GM19328 (cell line): ENCODE measurements at regions not wholly inside any gene's neighbourhood (a gene's known extent, or its start where the extent isn't known, plus 50 kb on each side); places are given as distances from the start of the nearest gene placed in this dataset.

ENCODE experiments used
- ATAC-seq: cut with Tn5 transposase; IDR thresholded peaks from one replicate; pipeline ENCODE4 v1.9.1; 2021; ENCODE audit warnings: mild to moderate bottlenecking, moderate library complexity; ENCODE audit not compliant: unreplicated experiment

DNA sequence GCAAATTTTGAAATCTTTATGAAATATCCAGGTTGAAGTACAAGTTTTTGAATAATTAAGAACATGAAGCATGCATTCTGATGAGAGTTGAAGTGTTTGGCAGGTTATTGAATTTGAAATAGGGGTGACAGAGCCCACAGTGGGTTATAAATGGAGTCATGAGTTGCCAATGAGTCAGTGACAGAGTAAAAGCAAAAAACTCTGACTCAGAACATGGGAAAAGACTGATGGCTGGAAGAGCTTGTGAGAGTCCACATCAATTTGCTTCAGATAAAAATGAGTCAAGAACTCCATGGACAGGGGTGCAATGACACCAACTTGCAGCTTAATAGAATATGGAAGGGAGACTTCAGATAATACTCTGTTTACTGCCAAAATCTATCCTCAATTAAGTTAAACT, 105.3 kb downstream of the SLC6A15 start:
- no peak for ATAC-seq

DNA sequence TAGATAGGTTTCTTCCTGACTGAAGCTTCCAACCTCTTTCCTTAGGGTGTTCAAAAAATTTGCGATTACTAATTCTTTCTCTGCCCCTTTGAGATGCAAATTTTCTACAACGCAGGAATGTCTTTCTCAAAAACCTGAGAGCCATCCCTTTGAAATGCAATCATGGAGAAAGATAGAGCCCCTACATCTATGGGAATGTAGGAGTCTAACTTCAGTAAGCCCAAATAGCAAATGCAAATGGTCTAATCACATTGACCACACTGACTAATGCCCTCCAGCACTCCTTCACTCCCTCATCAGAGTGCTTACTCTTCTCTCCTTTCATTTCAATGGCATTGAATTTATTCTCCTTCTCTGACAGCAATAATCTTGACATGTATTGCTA, 107.1 kb downstream of the SLC6A15 start:
- ATAC-seq = no peak

DNA sequence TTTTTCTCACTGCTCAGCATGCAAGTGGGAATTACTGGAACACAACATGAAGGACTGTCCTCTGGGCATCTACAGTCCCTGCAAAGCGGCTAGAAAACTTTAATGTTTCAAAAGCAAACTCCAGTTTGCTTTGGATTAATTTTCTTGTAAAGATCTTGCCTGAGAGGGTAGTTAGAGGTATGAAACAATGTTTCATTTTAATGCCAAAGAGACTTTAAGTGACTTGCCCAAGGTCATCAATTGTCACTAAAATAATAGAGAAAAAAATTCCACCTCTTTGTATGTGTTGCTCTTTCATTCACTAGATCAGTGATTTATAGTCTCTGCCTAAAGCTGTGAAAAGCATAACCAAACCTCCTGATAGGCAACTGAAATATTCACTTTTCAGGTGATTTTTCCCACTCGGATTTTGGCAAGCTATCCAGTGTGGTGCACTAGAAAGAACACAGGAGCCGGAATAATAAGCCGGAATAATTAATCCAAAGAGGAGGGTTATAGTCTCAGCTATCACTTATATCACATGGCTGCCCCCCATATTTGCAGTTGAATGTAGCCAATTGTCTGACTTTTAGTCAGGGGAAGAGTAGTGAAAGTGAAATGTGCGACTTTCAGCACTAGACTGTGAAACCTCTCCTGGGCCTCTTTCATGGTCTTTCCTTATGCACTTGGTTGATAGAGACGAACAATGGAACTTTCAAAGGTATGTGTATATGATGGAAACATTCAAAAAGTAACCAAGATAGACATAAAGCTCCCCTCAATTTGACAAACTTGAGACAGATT, 107.7 kb downstream of the SLC6A15 start:
- no peak for ATAC-seq

DNA sequence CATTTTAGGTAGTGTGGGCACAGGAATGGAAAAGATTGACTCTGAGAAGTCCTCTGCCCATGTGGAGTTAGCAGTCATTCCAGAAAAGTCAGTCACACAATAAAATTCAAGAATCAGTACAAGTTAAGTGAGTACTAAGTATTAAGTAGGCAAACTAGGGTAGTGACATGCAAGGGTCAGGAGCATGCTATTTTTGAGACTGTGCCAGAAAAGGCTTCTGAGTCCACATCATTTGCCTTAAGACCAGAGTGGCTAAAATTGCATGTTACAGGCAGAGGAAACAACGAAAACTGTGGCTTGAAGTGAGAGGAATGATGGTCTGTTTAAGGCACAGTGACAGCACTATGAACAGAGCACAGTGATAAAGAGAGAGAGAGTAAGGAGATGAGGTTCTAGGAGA, 108.9 kb downstream of the SLC6A15 start:
- ATAC-seq = no peak

DNA sequence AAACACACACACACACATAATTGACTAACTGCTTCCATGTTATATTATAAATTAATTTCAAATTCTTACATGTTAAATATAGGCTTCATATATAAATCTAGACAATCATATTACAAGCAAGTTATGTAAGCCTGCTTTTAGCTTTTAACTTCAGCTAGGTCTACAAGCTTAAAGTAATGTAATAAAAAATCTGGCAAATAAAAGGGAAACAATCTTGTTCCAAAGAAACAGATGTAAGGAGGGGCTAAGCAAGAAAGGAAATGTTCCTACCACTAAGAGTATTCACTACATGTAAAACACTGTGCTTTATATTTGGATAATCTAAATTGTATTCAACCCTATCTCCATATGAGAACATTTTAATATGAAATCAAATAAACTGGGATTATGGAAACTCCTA, 110.4 kb downstream of the SLC6A15 start:
- ATAC-seq = no peak

DNA sequence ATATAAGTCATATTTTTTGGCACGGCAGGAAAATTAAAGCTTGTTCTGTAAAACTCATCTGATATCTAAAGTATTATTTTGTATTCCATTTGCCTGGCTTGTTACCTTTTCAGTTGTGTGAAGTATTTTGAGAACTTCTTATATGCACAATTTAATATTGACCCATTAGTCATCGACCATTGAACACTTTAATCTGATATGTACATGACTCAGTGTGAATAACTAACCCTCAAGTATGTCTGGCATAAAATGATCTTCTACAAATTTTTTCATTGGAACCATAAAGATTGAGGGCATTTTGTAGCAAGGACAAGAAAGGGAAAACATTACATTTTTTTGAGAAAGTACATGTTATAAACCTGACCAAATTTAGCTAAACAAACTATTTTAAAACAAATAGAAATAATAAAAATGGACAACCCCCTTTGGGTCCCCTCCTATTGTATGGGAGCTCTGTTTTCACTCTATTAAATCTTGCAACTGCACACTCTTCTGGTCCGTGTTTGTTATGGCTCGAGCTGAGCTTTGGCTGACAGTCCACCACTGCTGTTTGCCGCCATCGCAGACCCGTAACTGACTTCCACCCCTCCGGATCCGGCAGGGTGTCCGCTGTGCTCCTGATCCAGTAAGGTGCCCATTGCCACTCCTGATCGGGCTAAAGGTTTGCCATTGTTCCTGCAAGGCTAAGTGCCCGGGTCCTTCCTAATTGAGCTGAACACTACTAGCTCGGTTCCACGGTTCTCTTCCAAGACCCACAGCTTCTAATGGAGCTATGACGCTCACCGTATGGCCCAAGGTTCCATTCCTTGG, 118.8 kb downstream of the SLC6A15 start:
- no peak for ATAC-seq

DNA sequence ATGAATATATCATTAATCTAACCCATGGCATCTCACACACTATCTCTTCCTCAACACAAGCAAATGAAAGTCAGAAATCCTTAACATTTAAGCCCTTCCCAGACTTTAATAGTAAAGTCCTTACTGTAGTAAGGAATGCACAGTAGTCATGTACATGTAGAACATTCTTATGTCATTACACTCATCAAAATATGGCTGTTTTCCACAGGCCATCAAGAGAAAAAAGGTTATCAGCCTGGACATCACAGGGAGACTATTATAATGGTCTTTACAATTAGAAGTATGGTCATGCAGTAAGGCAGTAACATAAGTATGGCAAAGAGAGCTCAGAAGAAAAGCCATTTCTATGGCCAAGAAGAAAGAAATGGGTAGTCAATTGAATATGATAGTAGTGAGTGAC, 121.2 kb downstream of the SLC6A15 start:
- no peak for ATAC-seq

DNA sequence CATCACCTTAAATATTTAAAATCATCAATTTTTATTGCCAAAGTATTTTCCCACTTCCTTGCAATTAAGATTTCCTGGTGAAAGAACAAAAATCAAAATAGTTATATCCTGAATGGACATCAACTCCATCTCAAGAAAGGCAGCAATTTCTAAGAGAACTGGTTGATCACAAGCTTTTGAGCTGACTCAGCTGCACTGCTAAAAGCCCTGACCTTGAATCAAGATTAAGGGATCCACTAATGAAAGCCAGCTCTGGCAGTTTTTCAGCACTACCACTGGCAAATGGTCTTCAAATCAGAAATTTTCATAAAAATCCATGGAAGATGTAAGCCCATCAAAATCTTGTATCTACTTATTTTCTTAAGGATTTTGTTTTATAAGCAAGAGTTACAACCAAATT, 123.4 kb downstream of the SLC6A15 start:
- no peak for ATAC-seq

DNA sequence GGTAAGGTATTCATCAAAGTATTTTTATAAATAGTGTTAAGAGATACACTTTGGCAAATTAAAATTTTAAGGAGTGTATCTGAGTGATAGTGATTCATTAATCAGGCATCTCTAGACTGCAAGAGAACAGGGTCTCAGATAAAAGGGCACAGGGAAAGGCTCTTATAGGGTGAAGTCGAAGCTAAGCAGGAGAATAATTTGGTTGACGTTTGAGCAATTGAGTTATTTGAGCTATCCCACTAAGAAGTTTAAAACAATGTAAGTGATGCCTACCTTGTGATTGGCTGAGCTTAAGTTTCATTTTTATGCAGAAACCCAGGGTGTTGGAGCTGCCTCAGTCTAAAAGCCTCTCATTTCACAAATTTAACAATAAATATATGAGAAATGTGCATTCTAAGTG, 125.3 kb downstream of the SLC6A15 start:
- no peak for ATAC-seq

DNA sequence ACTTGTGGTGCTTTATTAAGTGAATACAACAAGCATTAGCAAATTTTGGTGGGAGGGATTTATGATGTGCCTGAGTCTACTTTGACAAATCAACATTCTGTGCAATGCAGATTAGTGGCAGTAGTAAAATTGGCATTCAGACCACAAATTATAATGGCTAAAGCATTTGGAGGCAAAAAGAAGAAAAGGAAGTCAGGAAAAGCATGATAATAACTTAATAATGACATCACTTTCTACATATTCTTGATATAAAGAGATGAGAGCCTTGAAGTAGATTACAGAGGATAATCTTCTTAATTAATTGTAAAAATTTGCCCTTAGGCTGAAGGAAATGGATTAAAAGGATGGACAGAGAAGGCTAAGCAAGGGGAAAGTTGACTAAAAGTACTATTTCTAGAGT, 126.0 kb downstream of the SLC6A15 start:
- no peak for ATAC-seq

DNA sequence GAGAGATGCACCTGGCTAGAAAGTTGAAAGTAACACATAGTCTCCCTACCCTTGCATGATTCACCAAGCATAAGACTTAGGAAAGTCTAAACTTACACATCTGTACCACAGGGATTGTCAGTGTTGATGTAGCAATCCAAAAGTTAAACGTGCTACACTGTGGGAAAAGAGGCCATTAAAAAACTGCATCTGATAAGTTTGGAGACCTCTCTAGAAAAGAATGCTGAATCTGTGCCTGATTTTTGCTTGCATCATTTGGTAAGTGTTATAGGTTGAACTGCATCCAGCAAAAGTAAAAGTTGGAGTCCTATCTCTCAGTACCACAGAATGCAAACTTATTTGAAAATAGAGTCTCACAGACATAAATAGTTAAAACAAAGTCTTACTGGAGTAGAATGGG, 126.6 kb downstream of the SLC6A15 start:
- ATAC-seq = no peak

DNA sequence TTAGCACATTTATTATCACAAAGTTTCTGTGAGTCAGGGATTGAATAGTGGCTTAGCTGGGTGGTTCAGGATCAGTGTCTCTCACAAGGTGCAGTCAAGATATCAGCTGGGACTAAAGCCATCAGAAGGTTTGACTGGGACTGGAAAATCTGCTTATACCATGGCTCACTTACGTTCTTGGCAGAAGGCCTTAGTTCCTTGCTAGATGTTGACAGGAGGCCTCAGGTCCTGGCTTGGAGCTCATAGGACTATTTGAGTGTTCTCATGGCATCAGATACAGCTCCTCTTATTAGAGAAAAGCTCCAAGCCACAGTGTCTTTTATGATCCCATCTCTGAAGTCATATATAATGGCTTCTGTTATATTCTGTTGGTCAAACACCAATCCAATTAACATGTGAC, 127.3 kb downstream of the SLC6A15 start:
- ATAC-seq = no peak

DNA sequence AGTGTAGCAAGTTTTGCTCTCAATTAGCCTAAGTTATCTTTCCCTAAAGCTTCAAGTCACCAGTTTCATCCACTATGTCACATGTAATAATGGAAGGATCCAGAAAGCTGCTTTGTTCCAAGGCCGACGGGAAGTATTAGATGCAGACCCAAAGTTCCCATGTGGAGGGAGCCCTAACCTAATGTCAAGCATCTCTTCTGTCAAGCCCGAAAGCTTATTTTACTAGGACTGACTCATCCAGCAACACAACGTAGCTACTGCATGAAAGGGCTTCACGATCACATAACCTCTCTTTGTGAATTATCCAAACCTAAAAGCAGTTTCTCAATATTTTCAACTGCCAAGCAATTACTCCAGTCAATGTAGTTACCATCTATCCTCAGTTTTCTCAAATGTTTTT, 133.4 kb downstream of the SLC6A15 start:
- no peak for ATAC-seq

DNA sequence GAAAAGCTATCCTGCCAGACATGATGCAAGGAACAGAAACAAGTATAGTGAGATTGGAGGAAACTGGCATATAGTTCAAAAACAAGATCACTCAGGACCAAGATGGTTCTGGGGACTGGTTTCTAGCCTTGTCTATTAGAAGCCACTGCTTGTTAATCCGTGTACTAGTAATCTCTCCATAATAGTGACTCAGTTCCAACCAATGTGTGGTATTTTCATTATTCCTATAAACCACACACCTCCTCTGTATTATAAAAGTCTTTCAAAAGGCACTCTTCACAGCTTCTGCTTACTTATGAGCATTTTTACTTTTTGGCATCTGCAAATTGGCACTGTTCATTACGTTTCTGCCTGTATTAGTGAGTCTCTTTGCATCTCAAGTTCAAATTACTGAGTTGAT, 140.3 kb downstream of the SLC6A15 start:
- no peak for ATAC-seq

DNA sequence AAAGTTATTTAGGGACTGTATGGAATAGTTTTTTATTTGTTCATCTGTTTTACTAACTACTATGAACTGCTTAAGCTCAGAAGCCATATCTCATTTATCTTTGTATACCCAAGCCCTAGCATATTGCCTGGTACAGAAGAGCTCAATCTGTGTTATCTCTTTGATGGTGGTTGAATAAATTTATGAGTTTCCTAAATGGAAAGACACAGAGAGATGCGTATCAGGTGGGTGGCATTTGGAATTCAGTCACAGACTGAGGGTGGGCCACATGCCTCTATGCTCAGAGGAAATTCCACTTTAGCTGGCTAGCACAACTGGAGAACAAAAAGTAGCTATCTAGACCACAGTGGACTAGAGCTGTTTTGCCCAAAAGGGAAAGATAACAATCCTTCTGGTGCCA, 145.5 kb downstream of the SLC6A15 start:
- ATAC-seq = no peak

DNA sequence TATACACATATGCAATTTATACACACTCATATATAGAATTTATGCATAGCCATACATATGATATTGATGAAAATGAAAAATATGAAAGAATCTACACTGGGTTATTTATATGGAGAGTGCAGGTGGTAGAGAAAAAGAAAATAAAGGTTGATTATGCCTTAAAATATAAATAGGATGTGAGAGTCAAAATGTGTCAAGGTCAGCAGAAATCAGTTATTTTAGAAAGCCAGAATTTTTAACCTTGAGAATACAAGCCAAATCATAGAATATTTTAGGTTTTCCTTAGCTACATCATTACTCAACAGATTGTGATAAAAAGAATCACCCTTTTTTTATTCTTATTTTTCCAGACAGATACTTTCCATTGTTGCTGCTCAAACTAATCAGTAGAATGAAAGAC, 146.2 kb downstream of the SLC6A15 start:
- ATAC-seq = no peak

DNA sequence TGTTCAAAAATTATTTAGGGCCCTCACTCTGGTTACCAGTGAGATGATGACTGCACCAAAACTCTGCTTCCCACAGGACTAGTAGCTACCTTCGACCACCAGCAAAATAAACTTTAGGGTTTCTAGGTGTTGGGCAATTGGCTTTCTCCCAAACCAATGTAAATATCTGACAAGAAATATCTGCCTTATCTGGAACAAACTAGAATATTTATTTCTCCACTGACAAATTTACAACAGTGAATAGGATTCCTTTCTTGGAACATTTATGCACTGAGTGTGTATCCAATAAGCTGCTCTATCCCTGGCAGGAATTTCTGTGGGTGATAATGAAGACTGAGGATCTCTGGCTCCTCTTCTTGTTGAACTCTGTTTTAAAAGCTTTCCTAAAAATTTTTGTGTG, 148.6 kb downstream of the SLC6A15 start:
- no peak for ATAC-seq

DNA sequence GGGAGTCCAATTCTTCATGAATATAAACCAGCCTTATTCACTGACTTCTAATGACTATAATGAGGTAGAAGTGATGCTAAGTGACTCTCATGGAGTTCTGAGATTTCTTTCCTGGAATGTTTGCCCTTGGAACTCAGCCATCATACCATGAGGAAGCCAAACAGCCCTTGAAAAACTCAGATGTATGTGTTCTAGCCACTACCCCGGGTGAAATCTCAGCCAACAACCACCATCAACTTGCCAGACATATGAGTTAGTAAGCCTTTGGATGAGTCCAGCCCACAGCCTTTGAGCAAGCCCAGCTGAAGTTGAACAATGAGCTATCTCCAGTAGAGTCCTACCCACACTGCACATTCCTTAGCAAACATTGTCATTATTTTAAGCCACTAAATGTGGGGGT, 149.5 kb downstream of the SLC6A15 start:
- ATAC-seq = no peak

DNA sequence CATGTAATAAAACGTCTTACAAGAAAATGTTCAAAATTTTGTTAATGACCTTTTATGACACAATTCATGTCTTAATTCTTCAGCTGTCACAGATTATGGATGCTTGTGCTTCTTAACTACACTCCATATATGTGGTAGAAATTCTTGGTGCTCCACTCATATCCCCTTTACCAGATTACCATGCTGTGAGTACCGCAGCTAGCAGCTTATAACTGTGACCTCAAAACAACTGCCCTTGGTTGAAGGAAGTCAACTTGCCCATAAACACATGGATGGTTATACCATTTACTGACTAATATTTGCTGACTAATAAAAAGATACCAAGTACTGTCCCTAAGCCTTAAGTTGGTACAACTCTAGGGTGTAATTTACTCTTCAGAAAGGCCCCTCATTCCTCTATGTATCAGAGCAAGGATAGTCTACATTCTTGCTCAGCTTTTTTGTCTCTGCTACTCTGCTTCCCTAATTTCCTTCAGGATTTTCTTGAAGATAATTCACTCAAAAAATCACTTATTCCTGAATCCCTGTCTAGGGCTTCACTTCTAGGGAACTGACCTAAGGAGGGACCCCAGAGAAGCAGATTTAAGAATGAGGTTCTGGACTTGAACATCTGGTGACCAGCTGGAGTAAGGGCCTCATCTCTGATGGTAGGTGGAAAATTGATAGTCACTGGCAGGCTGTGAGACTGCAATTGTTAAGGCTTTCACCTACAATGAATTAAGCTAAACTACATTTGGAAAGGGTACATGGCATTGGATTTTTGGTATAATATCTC, 152.3 kb downstream of the SLC6A15 start:
- no peak for ATAC-seq

DNA sequence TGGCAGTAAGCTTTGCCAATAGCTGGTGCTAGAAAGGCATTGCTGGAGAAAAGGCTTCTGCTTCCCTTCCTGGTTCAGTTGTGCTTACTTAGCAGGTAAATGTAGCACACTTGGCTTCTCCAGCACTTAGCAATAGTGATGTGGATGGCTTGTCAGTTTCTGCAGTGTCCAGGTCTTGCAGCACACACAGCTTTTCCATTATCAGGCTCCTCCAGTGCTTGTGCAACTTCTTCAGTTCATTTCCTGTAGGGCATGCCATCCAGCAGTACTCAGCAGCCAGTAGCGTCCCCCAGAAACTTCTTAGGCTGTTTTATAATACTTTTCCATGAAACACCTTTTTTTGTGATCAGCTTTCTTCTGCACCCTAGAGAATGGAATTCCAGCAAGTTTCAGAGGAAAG, 154.6 kb downstream of the SLC6A15 start:
- no peak for ATAC-seq

DNA sequence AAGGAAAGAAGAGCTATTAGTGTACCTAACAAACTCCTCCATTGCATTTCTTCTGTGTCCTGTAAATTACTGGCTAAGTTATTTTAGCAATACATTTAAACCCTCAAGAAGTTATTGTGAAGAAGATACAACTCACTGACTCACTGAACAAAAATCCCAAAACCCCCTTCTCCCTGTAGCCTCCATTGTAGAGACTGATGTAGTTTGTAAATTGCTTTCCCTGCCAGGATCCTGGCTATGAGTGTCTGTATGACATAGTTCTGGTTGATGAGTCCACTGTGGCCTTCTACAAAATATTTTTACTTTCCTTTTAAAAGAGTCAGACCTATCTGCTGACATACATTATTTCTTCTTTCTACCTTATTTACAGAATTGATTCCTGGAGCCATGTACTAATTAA, 155.6 kb downstream of the SLC6A15 start:
- no peak for ATAC-seq

DNA sequence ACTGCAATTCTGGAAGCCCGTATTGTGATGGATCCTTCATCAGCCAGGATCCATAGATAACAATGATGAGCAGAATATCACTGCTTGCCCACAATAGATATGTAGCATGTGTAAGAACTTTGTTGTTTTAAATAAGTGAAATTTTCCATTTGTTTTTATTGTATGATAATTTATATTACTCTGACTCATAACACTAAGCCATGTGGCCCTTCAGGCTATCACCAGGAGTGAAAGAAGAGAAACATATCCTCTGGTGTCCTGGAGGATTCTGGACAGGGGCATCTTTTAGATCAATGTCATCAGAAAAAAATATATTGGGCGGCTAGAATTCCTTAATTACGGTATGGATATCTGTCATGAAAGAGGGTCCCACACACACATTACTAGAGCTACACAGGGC, 167.5 kb downstream of the SLC6A15 start:
- ATAC-seq = no peak
